SK-N-SH treated with all-trans-retinoic acid at 6 μM for 48 hours (cell line): ENCODE measurements at regions not wholly inside any gene's neighbourhood (a gene's known extent, or its start where the extent isn't known, plus 50 kb on each side); places are given as distances from the start of the nearest gene placed in this dataset.

Source experiments
- ATAC-seq: fragments of 200-7000 bp; cut with Tn5 transposase; 3 replicates; pipeline ENCODE4 v1.9.1; 2020; ENCODE audit warnings: mild to moderate bottlenecking, moderate library complexity
- ARNTL ChIP-seq: fragments of 450-650 bp; formaldehyde crosslinking; IDR thresholded peaks from 2 replicates; pipeline ENCODE4 v1.5.0; 2020; ENCODE audit warnings: low read depth, mild to moderate bottlenecking, moderate library complexity, borderline replicate concordance
- BACH2 ChIP-seq: fragments of 250-450 bp; sonication (Bioruptor Pico); IDR thresholded peaks from 2 replicates; pipeline ENCODE4 v1.9.0; 2021; ENCODE audit warnings: mild to moderate bottlenecking, borderline replicate concordance
- CSDC2 ChIP-seq: fragments of 250-450 bp; sonication (Bioruptor Pico); IDR thresholded peaks from 2 replicates; pipeline ENCODE4 v1.5.0; 2020; ENCODE audit warnings: mild to moderate bottlenecking, moderate library complexity
- ESRRG ChIP-seq: fragments of 250-450 bp; sonication (Bioruptor Pico); IDR thresholded peaks from 2 replicates; pipeline ENCODE4 v1.6.1; 2021; ENCODE audit warnings: mild to moderate bottlenecking
- GLIS3 ChIP-seq: fragments of 250-450 bp; sonication (Bioruptor Pico); IDR thresholded peaks from 2 replicates; pipeline ENCODE4 v1.5.0; 2020; ENCODE audit warnings: mild to moderate bottlenecking, moderate library complexity
- ISL1 ChIP-seq: fragments of 250-450 bp; sonication (Bioruptor Pico); IDR thresholded peaks from 2 replicates; pipeline ENCODE4 v2.1.2; 2022; ENCODE audit warnings: mild to moderate bottlenecking, moderate library complexity
- OSR1 ChIP-seq: fragments of 250-450 bp; sonication (Bioruptor Pico); IDR thresholded peaks from 2 replicates; pipeline ENCODE4 v1.8.0; 2022; ENCODE audit warnings: moderate library complexity, mild to moderate bottlenecking, inconsistent platforms
- PPARA ChIP-seq: fragments of 250-450 bp; sonication (Bioruptor Pico); IDR thresholded peaks from 2 replicates; pipeline ENCODE4 v1.5.0; 2020; ENCODE audit warnings: mild to moderate bottlenecking, borderline replicate concordance
- RARB ChIP-seq: fragments of 250-450 bp; sonication (Bioruptor Pico); IDR thresholded peaks from 2 replicates; pipeline ENCODE4 v1.8.0; 2021; ENCODE audit warnings: mild to moderate bottlenecking, moderate library complexity
- SNAI2 ChIP-seq: fragments of 250-450 bp; sonication (Bioruptor Pico); IDR thresholded peaks from 2 replicates; pipeline ENCODE4 v1.5.0; 2020; ENCODE audit warnings: mild to moderate bottlenecking, moderate library complexity
- TCF4 ChIP-seq: fragments of 250-450 bp; sonication (Bioruptor Pico); IDR thresholded peaks from 2 replicates; pipeline ENCODE4 v1.8.0; 2021; ENCODE audit warnings: mild to moderate bottlenecking, moderate library complexity, borderline replicate concordance
- TOX ChIP-seq: fragments of 250-450 bp; sonication (Bioruptor Pico); IDR thresholded peaks from 2 replicates; pipeline ENCODE4 v1.8.0; 2021; ENCODE audit warnings: mild to moderate bottlenecking, moderate library complexity, borderline replicate concordance
- ZC3H10 ChIP-seq: fragments of 250-450 bp; sonication (Bioruptor Pico); IDR thresholded peaks from 2 replicates; pipeline ENCODE4 v1.5.1; 2021; ENCODE audit warnings: mild to moderate bottlenecking, moderate library complexity
- ZFP3 ChIP-seq: fragments of 250-450 bp; sonication (Bioruptor Pico); IDR thresholded peaks from 2 replicates; pipeline ENCODE4 v1.5.0; 2020; ENCODE audit warnings: mild to moderate bottlenecking, moderate library complexity
- ZFP30 ChIP-seq: fragments of 450-650 bp; formaldehyde crosslinking; IDR thresholded peaks from 2 replicates; pipeline ENCODE4 v1.5.0; 2022; ENCODE audit warnings: mild to moderate bottlenecking, moderate library complexity
- ZNF565 ChIP-seq: fragments of 450-650 bp; formaldehyde crosslinking; conservative IDR thresholded peaks from 2 replicates; pipeline ENCODE4 v1.5.0; 2020; ENCODE audit warnings: low read depth, mild to moderate bottlenecking, moderate library complexity
- ZNF8 ChIP-seq: fragments of 450-650 bp; formaldehyde crosslinking; IDR thresholded peaks from 2 replicates; pipeline ENCODE4 v1.5.0; 2020; ENCODE audit warnings: mild to moderate bottlenecking, moderate library complexity
- TF ChIP-seq, protein P1 (sequence below): fragments of 250-450 bp; sonication (Bioruptor Pico); IDR thresholded peaks from 2 replicates; pipeline ENCODE4 v1.5.1; 2021; ENCODE audit warnings: mild to moderate bottlenecking, moderate library complexity
- TF ChIP-seq, protein P2 (sequence below): fragments of 250-450 bp; sonication (Bioruptor Pico); IDR thresholded peaks from 2 replicates; pipeline ENCODE4 v1.5.1; 2020; ENCODE audit warnings: low read depth, mild to moderate bottlenecking, moderate library complexity
- TF ChIP-seq, protein P3 (sequence below): fragments of 250-450 bp; sonication (Bioruptor Pico); IDR thresholded peaks from 2 replicates; pipeline ENCODE4 v1.8.0; 2021; ENCODE audit warnings: low read depth, mild to moderate bottlenecking, moderate library complexity, borderline replicate concordance
- TF ChIP-seq, protein P4 (sequence below): fragments of 250-450 bp; sonication (Bioruptor Pico); IDR thresholded peaks from 2 replicates; pipeline ENCODE4 v1.8.0; 2020; ENCODE audit warnings: mild to moderate bottlenecking, moderate library complexity, borderline replicate concordance

DNA sequence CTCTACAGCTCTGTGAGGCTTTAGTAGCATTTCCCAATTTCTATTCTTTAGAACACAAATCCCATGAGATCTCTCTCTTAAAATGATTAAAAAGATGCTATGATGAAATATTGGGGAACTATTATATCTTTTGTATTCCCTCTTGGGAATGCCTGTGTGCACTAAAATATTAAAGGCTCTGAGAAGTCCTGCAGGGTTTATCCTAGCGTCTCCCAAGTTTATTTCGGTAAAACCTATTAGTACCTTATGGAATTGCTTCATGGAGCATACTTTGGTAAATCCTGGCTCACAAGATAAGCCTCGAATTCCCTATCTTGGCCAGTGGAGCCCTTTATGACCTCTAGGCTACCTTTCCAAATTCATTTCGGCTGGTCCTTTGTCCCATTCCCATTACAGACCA is 306.8 kb downstream of the VRK1 start (continued):
- TF ChIP-seq, protein P1, sequence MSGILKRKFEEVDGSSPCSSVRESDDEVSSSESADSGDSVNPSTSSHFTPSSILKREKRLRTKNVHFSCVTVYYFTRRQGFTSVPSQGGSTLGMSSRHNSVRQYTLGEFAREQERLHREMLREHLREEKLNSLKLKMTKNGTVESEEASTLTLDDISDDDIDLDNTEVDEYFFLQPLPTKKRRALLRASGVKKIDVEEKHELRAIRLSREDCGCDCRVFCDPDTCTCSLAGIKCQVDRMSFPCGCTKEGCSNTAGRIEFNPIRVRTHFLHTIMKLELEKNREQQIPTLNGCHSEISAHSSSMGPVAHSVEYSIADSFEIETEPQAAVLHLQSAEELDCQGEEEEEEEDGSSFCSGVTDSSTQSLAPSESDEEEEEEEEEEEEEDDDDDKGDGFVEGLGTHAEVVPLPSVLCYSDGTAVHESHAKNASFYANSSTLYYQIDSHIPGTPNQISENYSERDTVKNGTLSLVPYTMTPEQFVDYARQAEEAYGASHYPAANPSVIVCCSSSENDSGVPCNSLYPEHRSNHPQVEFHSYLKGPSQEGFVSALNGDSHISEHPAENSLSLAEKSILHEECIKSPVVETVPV (CRISPR knock-in tag): no peak
- TF ChIP-seq OSR1 (CRISPR knock-in tag) (no peak), RARB (no peak), ISL1 (CRISPR knock-in tag) (no peak), BACH2 (CRISPR knock-in tag) (no peak)

DNA sequence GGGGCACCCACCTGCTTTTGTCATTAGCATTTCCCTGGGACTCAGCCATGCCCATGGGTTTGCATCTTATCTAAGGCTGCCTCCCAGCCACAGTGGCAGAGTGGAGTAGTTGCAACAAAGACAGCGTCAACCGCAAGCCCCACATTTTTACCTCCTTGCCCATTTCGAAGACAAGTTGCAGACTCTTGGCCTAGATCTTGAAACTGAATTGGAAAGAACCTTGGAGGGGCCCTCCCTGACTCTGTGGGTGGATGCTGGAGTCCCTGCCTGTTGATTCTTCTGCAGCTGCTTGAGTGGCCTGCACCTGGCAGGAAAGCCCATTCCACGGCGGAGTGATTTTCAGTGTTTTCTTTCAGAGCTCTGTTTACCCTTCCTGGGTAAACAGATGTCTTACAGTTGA is 309.0 kb downstream of the VRK1 start:
- no peak for ATAC-seq
- TF ChIP-seq CSDC2 (CRISPR knock-in tag): no peak
- no peak for TF ChIP-seq OSR1 (CRISPR knock-in tag)
- TF ChIP-seq, protein P2, sequence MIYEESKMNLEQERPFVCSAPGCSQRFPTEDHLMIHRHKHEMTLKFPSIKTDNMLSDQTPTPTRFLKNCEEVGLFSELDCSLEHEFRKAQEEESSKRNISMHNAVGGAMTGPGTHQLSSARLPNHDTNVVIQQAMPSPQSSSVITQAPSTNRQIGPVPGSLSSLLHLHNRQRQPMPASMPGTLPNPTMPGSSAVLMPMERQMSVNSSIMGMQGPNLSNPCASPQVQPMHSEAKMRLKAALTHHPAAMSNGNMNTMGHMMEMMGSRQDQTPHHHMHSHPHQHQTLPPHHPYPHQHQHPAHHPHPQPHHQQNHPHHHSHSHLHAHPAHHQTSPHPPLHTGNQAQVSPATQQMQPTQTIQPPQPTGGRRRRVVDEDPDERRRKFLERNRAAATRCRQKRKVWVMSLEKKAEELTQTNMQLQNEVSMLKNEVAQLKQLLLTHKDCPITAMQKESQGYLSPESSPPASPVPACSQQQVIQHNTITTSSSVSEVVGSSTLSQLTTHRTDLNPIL (CRISPR knock-in tag): no peak
- TF ChIP-seq ZNF565 (CRISPR knock-in tag): no peak

DNA sequence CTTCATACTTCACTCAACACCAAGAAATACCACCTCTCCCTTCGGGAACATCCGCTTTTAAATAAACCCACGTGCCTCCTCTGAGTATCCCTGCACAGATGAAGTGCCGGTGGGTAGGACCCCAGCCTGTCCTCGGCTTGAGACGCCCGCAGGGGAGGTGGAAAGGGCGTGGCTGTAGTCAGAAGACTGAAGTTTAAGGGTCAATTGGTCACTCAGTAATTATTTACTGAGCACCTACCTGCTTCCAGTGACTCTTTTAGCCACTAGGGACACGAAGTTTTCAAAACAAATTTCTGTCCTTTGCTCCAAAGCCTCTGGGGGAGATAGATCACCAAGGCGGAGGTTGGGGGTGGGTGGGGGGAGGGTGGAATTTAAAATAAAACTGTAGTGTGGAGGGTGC is 309.4 kb downstream of the VRK1 start:
- TF ChIP-seq ZC3H10 (CRISPR knock-in tag) (no peak), PPARA (CRISPR knock-in tag) (no peak), TOX (CRISPR knock-in tag) (no peak), ZNF565 (CRISPR knock-in tag) (no peak), ZFP30 (no peak), ESRRG (CRISPR knock-in tag) (no peak), BACH2 (CRISPR knock-in tag) (no peak), GLIS3 (no peak), ZNF8 (no peak), RARB (no peak), ZFP3 (no peak)
- TF ChIP-seq, protein P1 (CRISPR knock-in tag): no peak
- TF ChIP-seq, protein P2 (CRISPR knock-in tag): no peak
- TF ChIP-seq, protein P3, sequence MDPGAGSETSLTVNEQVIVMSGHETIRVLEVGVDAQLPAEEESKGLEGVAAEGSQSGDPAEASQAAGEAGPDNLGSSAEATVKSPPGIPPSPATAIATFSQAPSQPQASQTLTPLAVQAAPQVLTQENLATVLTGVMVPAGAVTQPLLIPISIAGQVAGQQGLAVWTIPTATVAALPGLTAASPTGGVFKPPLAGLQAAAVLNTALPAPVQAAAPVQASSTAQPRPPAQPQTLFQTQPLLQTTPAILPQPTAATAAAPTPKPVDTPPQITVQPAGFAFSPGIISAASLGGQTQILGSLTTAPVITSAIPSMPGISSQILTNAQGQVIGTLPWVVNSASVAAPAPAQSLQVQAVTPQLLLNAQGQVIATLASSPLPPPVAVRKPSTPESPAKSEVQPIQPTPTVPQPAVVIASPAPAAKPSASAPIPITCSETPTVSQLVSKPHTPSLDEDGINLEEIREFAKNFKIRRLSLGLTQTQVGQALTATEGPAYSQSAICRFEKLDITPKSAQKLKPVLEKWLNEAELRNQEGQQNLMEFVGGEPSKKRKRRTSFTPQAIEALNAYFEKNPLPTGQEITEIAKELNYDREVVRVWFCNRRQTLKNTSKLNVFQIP (CRISPR knock-in tag): no peak
- TF ChIP-seq, protein P4, sequence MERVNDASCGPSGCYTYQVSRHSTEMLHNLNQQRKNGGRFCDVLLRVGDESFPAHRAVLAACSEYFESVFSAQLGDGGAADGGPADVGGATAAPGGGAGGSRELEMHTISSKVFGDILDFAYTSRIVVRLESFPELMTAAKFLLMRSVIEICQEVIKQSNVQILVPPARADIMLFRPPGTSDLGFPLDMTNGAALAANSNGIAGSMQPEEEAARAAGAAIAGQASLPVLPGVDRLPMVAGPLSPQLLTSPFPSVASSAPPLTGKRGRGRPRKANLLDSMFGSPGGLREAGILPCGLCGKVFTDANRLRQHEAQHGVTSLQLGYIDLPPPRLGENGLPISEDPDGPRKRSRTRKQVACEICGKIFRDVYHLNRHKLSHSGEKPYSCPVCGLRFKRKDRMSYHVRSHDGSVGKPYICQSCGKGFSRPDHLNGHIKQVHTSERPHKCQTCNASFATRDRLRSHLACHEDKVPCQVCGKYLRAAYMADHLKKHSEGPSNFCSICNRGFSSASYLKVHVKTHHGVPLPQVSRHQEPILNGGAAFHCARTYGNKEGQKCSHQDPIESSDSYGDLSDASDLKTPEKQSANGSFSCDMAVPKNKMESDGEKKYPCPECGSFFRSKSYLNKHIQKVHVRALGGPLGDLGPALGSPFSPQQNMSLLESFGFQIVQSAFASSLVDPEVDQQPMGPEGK (CRISPR knock-in tag): no peak
- no peak for ATAC-seq

DNA sequence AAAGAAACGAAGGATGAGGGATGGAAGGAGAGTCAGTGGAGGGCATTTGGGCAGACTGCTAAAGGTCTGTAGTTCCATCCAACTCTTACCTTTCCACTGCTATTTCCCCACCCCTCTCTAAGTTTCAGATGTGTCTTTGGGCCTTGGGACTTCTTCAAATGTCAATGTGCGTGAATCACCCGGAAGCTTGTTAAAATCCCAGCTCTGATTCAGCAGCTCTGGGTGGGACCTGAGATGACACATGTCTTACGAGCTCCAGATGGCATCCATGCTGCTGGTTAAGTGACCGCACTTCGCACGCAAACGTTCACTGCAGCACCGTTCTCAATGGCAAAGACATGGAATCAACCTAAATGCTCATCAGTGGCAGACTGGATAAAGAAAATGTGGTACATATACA is 309.9 kb downstream of the VRK1 start:
- no peak for ATAC-seq
- TF ChIP-seq, protein P2 (CRISPR knock-in tag): no peak
- TF ChIP-seq TCF4 (CRISPR knock-in tag): no peak
- no peak for TF ChIP-seq ZFP30
- no peak for TF ChIP-seq TOX (CRISPR knock-in tag)
- no peak for TF ChIP-seq OSR1 (CRISPR knock-in tag)
- TF ChIP-seq, protein P4 (CRISPR knock-in tag): no peak
- no peak for TF ChIP-seq CSDC2 (CRISPR knock-in tag)
- no peak for TF ChIP-seq BACH2 (CRISPR knock-in tag)
- no peak for TF ChIP-seq ZFP3
- TF ChIP-seq SNAI2 (CRISPR knock-in tag): no peak
- TF ChIP-seq, protein P1 (CRISPR knock-in tag): no peak
- TF ChIP-seq RARB: no peak
- TF ChIP-seq ARNTL (CRISPR knock-in tag): no peak
- TF ChIP-seq ZNF565 (CRISPR knock-in tag): no peak
- no peak for TF ChIP-seq GLIS3
- no peak for TF ChIP-seq ESRRG (CRISPR knock-in tag)
